Activated CD4-positive, alpha-beta T cell treated with anti-CD3 and anti-CD28 coated beads, Interleukin-2, amount 10 ng/mL, durations not matched to agents 24 days and 14 days (primary cell): ENCODE measurements at regions not wholly inside any gene's neighbourhood (a gene's known extent, or its start where the extent isn't known, plus 50 kb on each side); places are given as distances from the start of the nearest gene placed in this dataset.

ENCODE experiments used
- DNase-seq: peaks from one replicate; pipeline ENCODE4 v3.0.0; 2022
- H3K27ac Mint-ChIP-seq: one replicate; pipeline ENCODE4 v1.8.0; 2022; ENCODE audit warnings: mild to moderate bottlenecking, mixed read lengths
- H3K27me3 Mint-ChIP-seq: one replicate; pipeline ENCODE4 v1.8.0; 2022; ENCODE audit warnings: mixed read lengths
- H3K36me3 Mint-ChIP-seq: one replicate; pipeline ENCODE4 v1.8.0; 2022; ENCODE audit warnings: low read depth, mild to moderate bottlenecking, mixed read lengths
- H3K4me1 Mint-ChIP-seq: one replicate; pipeline ENCODE4 v1.8.0; 2021; ENCODE audit warnings: mixed read lengths
- H3K4me3 Mint-ChIP-seq: one replicate; pipeline ENCODE4 v1.8.0; 2022; ENCODE audit warnings: mild to moderate bottlenecking, moderate library complexity, mixed read lengths
- H3K9me3 Mint-ChIP-seq: one replicate; pipeline ENCODE4 v1.8.0; 2021; ENCODE audit warnings: mixed read lengths
- intact Hi-C: fragments of 100-400 bp; cut with micrococcal nuclease; formaldehyde crosslinking; loops from one replicate; pipeline ENCODE4 v1.15.1; 2023

DNA sequence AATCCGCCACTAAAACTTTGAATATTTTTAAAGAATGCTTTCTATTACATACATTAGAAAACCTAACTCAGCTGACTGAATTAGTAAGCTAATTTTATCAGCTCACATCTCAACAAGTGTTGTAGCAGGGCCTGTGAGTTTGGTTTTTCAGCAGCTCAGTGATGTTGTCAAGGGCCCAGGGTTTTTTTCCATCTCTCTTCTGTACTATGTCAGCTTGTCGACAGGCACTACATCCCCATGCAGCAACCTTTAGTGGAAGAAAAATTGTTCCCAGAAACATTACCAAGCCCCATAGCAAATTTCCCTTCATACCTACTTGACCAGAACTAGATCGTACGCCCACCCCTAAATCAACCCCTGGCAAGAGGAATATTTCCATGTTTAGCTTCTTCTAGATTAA lies 170.3 kb upstream of the TNFAIP3 start:
- no peaks in the 10 kb centered on the region for H3K27me3 Mint-ChIP-seq
- peaks cover 51% of the 10 kb centered on the region for H3K4me1 Mint-ChIP-seq
- H3K27ac Mint-ChIP-seq, result no peak overlapping the region
- peaks cover 2% of the 10 kb centered on the region for H3K9me3 Mint-ChIP-seq
- intact Hi-C loops, result loop anchor here (1.0 kb wide), 2 partner anchors 12 to 27 kb away; no protein-coding TSS in a partner anchor
- no peak overlapping the region for H3K4me3 Mint-ChIP-seq
- peaks cover 1% of the 10 kb centered on the region for H3K36me3 Mint-ChIP-seq
- no peak for DNase-seq

DNA sequence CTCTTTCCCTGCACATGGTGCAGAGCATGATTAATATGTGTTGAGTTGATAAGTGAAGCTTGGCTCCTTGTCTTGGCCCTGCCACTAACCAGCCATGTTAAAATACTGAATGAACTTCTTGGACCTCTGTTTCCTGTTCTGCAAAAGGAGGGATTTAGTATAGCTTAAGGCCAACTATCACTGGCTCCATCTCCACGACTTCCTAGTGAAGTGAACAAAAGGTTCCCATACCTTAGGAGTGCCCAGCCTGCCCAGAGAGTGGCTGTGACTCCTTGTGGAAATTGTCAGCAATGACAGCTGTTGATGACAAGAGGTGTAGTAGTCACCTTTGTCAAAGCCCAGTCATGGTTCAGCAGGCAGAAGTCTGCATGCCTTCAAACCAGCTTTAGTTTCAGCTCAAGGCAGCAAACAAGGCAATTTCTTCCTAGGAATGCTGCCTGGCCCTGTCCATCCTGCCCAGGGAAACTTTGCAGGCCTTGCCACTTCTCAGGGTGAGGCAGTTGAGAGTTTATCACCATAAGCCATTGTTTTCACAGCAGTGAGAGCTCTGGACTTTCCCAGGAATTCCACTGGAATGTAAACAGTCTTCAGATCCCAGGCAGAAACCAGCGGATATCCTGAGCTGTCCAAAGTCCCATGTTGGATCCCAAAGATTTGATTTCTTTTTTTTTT lies 169.7 kb upstream of the TNFAIP3 start:
- Mint-ChIP-seq H3K27ac (peak overlapping the region; percentile 51), H3K4me3 (no peak overlapping the region), H3K9me3 (no peaks in the 10 kb centered on the region), H3K36me3 (no peaks in the 10 kb centered on the region), H3K4me1 (peaks cover 51% of the 10 kb centered on the region), H3K27me3 (no peaks in the 10 kb centered on the region)
- DNase-seq, result no peak
- intact Hi-C loops, result loop anchor here (1.0 kb wide), 1 partner anchor 13 kb away; no protein-coding TSS in a partner anchor

DNA sequence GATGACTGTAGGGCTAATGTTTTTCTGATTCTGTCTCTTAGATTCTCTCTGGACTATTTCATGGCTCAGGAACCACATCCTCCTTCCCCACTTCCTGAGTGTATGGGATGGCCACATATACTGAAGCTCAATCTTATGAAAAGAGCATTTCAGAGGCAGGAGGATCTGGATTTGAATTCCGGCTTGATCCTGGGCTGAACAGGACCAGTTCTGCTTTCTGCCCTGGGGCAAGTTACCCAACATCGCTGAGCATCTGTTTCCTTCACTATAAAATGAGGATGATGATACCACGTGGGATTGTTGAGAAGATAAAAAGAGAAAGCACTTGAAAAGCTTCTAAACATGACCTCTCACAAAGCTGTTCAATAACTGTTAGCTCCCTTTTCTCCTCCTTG lies 168.4 kb upstream of the TNFAIP3 start:
- H3K27me3 Mint-ChIP-seq, result no peaks in the 10 kb centered on the region
- H3K36me3 Mint-ChIP-seq, result no peaks in the 10 kb centered on the region
- peak overlapping the region; percentile 69 for H3K4me3 Mint-ChIP-seq
- peaks cover 59% of the 10 kb centered on the region for H3K4me1 Mint-ChIP-seq
- DNase-seq, result peak; percentile 76
- intact Hi-C loops, result loop anchor here (1.0 to 2.0 kb wide), 2 partner anchors 20 to 42 kb away; no protein-coding TSS in a partner anchor
- no peaks in the 10 kb centered on the region for H3K9me3 Mint-ChIP-seq
- peak overlapping the region; percentile 95 for H3K27ac Mint-ChIP-seq

DNA sequence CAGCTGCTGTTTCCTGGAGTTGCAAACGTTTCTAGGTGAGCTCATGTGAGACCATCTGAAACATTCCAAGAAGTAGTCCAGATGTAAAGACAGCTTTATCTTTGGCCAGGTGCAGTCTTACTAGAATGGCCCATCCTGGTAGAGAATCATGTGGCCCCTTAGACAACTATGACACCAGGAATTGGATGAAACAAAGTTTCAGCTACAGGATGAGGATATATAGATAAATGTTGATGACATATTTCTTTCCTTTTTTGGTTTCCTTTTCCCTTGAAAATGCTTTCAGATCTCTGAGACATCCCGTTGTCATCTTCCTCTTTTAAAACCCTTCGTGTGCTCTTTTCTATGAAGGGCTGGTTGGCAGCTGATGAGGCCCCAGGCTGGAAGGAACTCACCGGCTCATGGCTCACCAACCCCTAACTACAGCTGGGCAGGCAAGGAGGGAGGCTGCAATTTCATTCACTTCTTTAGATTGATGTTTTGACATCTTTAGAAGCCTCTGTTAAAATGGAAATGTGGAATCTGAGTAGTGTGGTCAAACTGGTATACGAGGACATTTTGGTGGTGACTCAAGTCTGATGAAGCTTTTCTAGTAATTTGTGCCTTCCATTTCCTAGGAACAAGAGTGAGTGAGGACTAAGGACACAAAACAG lies 167.9 kb upstream of the TNFAIP3 start:
- no peaks in the 10 kb centered on the region for H3K36me3 Mint-ChIP-seq
- peak; percentile 81 for DNase-seq
- H3K4me1 Mint-ChIP-seq, result peaks cover 56% of the 10 kb centered on the region
- peak overlapping the region; percentile 95 for H3K27ac Mint-ChIP-seq
- H3K9me3 Mint-ChIP-seq, result no peaks in the 10 kb centered on the region
- intact Hi-C loops, result loop anchor here (1.0 to 2.0 kb wide), 2 partner anchors 21 to 42 kb away; no protein-coding TSS in a partner anchor
- peak overlapping the region; percentile 69 for H3K4me3 Mint-ChIP-seq
- H3K27me3 Mint-ChIP-seq, result no peaks in the 10 kb centered on the region

DNA sequence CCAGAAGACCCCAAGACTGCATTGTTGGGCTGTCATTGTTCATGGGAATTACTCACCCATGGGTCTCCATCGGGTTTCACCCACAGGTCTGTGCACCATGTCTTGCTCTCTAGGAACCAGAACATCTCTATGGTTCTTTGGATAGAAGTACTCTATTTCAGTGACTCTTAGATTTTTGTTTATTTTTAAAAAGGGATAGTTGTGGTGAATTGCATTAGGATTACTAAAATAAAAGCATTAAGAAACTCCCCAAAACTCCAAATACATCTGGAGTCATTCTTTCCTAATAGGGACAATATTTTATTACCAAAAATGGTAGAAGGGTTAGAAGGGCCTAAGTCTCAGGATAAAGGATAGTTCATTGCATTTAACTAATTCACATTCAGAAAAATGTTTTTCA lies 166.9 kb upstream of the TNFAIP3 start:
- Mint-ChIP-seq H3K27ac (peak overlapping the region; percentile 95), H3K4me3 (peak overlapping the region; percentile 69), H3K36me3 (no peaks in the 10 kb centered on the region), H3K4me1 (peaks cover 60% of the 10 kb centered on the region), H3K9me3 (no peaks in the 10 kb centered on the region), H3K27me3 (no peaks in the 10 kb centered on the region)
- no peak for DNase-seq
- intact Hi-C loops, result no loop called here

DNA sequence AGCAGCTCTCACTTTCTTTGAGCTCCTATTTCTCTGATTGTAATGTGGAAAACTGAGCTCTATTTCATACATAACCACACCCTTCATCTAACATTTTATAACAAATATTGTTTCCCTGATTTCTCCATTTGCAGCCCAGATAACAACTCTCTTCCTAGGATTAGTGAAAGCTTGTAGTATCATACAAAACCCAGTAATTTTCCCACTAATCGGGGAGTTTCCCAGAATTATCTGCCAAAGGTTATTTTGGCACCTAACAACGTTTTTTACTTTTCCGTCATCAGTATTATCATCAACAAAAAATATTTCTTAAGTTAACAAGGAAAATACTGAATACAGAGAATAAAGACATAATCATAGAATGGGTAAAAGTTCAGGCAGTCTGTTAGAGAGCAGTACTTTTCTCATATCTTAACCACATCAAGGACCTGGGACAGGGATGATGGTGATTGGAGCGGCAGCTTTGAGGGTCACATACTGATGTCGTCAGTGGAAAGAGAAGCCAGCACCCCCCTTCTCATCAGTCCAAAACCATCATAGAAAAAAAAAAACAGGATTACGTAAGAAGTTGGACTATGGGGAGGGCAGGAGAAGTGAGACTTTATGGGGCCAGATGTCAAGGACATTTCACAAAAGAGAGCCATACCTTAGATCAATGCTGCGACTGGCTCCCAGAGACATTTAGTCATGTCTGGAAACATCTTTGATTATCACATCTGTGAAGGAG lies 166.1 kb upstream of the TNFAIP3 start:
- intact Hi-C loops, result no loop called here
- Mint-ChIP-seq H3K27me3 (no peaks in the 10 kb centered on the region), H3K4me3 (no peak overlapping the region), H3K9me3 (no peaks in the 10 kb centered on the region), H3K27ac (no peak overlapping the region), H3K4me1 (peaks cover 61% of the 10 kb centered on the region), H3K36me3 (no peaks in the 10 kb centered on the region)
- DNase-seq, result no peak

DNA sequence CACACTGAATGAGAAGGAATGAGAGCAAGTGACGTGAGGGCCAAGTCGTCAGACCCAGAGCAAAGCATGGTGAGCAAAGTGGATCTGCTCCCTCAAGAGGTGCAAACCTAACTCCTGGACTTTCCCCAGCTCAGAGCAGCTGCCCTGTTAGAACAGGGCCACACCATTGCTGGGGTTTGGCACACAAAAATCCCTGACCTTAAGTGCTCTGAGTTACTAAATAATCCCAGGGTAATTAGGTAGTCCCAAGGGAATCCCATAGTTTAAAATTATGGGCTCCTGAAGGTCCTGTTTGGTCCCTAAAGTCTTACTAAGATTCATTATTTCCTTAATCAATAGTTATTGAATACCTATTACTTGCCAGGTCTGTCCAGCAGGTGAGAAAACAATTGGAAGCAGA lies 165.1 kb upstream of the TNFAIP3 start:
- DNase-seq, result no peak
- Mint-ChIP-seq H3K27ac (no peak overlapping the region), H3K4me1 (peaks cover 68% of the 10 kb centered on the region), H3K9me3 (no peaks in the 10 kb centered on the region), H3K4me3 (no peak overlapping the region), H3K36me3 (no peaks in the 10 kb centered on the region), H3K27me3 (no peaks in the 10 kb centered on the region)
- intact Hi-C loops, result no loop called here

DNA sequence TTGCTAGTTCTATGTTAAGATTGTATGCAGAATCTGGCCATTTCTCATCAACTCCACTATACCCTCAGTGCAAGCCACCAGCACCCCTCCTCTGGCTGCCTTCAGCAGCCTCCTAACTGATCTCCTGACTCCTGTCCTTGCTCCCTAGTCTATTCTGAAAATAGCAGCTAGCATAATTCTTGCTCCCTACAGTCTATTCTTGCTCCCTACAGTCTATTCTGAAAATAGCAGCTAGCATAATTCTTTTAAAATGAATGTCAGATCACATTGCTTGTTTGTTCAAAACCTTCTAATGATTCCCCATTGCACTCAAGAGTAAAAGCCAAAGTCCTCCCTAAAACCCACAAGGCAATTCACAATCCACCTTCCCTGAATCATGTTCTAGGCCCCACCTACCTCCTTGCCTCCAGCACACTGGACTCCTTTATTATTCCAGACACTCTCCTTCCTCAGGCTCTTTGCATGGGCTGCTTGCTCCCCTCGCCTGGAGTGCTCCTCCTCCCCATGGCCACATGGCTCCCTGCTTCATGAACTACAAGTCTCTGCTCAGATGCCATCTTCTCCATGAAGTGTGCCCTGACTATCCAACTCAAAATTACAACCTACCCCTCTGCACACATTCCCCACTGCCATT lies 164.2 kb upstream of the TNFAIP3 start:
- Mint-ChIP-seq H3K36me3 (no peaks in the 10 kb centered on the region), H3K27me3 (no peaks in the 10 kb centered on the region), H3K4me1 (peaks cover 71% of the 10 kb centered on the region), H3K27ac (no peak overlapping the region), H3K4me3 (no peak overlapping the region), H3K9me3 (no peaks in the 10 kb centered on the region)
- intact Hi-C loops, result no loop called here
- DNase-seq, result no peak

DNA sequence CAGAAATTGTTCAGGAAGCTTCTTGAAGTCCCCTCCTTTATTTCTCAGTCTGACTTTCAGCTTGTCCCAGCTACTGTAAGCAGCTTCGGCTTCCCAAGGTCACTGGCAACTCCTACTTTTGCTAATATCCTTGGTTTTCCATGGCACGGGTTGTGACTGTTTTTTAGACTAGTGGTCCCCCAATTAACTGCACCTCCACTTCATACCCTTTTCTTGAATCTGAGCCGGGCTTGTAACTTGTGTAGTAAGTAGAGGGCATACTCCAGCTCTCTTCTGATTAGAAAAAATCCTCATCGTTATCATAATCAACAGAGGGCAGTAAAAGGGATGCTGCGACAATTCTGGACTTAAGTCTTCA lies 162.3 kb upstream of the TNFAIP3 start:
- H3K4me1 Mint-ChIP-seq, result peaks cover 70% of the 10 kb centered on the region
- H3K36me3 Mint-ChIP-seq, result peaks cover 3% of the 10 kb centered on the region
- intact Hi-C loops, result loop anchor here (1.0 to 2.0 kb wide), 2 partner anchors 270 to 405 kb away; no protein-coding TSS in a partner anchor
- no peak for DNase-seq
- H3K4me3 Mint-ChIP-seq, result no peak overlapping the region
- peaks cover 3% of the 10 kb centered on the region for H3K9me3 Mint-ChIP-seq
- no peak overlapping the region for H3K27ac Mint-ChIP-seq
- H3K27me3 Mint-ChIP-seq, result peaks cover 1% of the 10 kb centered on the region

DNA sequence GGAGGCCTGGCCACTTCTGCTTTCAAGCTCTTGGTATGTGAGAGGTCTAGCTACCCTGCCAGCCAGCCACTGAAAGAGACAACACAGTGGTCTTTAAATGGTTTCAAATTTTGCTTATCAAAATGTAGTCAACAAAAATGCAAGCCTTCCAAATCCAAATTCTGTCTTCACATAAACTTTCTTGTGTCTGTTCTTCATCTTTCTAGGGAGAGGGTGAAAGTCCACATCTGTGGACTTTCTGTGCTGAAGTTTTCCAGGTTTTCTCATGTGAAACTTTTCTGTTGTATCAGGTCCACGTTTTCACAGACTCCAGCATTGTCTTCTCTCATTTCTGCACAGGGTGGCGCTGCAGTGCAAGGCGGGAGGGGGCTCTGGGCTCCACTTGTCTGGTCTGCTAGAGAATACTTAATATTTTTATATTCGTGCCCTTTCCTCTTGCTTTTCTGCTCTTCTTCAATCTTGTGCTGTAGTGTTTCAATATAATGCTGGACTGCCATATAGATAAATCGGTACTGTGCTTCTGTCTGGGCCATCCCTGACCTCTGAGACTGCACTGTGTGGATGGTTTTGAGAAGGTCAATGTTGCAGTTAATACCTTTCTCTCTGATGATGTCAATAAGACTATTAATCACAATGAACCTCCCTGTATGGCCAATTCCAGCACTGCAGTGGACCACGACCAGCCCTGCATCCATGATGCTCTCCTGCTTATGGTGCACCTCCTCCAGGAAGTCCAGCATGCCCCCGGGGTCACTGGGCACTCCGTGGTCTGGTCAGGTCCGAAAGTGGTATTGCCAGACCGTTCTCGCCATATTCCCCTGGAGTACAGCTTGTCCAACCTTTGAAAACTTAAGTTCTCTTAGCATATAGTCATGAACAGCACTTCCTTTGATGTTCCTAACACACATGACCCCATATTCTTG lies 161.6 kb upstream of the TNFAIP3 start:
- Mint-ChIP-seq H3K4me3 (peak overlapping the region; percentile 46), H3K4me1 (peaks cover 75% of the 10 kb centered on the region), H3K27me3 (peaks cover 1% of the 10 kb centered on the region), H3K27ac (peak overlapping the region; percentile 75), H3K36me3 (peaks cover 3% of the 10 kb centered on the region), H3K9me3 (peaks cover 6% of the 10 kb centered on the region)
- DNase-seq, result peak; percentile 93
- intact Hi-C loops, result loop anchor here (1.0 to 2.0 kb wide), 4 partner anchors 240 to 404 kb away; no protein-coding TSS in a partner anchor

DNA sequence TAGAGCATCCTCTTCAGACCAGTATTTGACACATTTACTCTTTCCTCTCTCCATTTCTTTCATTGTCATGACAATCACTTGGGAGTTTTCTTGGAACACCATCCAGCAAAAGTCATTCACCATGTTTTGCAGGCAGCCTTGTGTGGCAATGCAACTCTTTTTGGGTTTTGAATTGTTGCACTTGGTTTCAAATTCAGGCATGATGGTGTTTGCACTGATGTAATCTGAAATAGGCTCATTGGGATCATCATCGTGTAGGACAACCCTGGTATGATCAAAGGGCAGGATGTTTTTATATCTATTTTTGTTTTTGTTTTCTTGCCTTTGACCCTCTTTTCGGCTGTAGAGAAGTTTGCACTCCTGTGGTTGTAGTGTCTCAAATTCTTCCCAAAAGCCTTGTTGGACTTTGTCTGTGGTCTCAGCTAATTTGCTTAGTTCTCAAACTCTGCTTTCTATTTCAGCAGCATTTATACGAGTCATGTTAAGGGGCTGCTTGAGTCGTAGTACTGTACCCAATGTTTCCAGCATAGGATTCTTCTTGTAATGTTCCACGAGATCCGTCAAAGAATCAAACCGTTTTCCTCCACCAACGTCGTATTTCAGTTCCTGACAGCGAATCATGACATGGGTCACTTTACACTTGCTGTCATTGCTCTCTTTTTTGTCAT lies 160.8 kb upstream of the TNFAIP3 start:
- H3K27me3 Mint-ChIP-seq, result peaks cover 1% of the 10 kb centered on the region
- H3K36me3 Mint-ChIP-seq, result peaks cover 4% of the 10 kb centered on the region
- DNase-seq, result peak; percentile 65
- peak overlapping the region; percentile 46 for H3K4me3 Mint-ChIP-seq
- intact Hi-C loops, result loop anchor here (1.0 kb wide), 2 partner anchors 239 to 301 kb away; no protein-coding TSS in a partner anchor
- peak overlapping the region; percentile 70 for H3K27ac Mint-ChIP-seq
- H3K9me3 Mint-ChIP-seq, result peaks cover 7% of the 10 kb centered on the region
- H3K4me1 Mint-ChIP-seq, result peaks cover 73% of the 10 kb centered on the region

DNA sequence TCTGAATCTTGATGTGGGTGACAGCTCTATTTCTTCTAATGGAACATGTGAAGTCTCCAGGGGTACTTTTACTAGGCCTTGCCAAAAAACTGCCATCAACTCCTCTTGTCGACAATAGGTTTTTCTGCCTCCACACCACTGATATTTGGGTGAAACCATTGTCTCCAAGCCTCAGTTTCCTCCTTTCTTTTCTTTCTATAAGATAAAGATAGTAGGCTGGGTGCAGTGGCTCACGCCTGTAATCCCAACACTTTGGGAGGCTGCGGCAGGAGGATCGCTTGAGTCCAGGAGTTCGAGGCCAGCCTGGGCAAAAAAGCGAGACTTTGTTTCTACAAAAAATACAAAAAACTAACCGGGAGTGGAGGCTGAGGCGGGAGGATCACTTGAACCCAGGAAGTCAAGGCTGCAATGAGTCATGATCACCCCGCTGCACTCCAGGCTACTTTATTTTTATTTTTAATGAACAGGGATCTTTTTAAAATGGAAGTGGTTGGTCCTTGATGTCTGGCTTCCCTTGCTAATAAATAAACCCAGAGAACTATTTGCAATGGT lies 159.9 kb upstream of the TNFAIP3 start:
- intact Hi-C loops, result no loop called here
- H3K36me3 Mint-ChIP-seq, result peaks cover 9% of the 10 kb centered on the region

More for the DNA sequence above, 159.9 kb upstream of the TNFAIP3 start:
- peaks cover 1% of the 10 kb centered on the region for H3K27me3 Mint-ChIP-seq
- peak overlapping the region; percentile 80 for H3K4me3 Mint-ChIP-seq
- peak; percentile 64 for DNase-seq
- peak overlapping the region; percentile 98 for H3K27ac Mint-ChIP-seq
- peaks cover 74% of the 10 kb centered on the region for H3K4me1 Mint-ChIP-seq
- H3K9me3 Mint-ChIP-seq, result peaks cover 14% of the 10 kb centered on the region
